ENCODE measurements at regions not wholly inside any gene's neighbourhood (a gene's known extent, or its start where the extent isn't known, plus 50 kb on each side); places are given as distances from the start of the nearest gene placed in this dataset.

GRCh38 chr6:68211242-68211795 lies 423.8 kb upstream of the ADGRB3 start (continued):
- TF ChIP-seq AFF4 (CRISPR knock-in tag; IDR thresholded peaks at IDR 0.05): no peak
- TF ChIP-seq NBN (IDR thresholded peaks at IDR 0.05; ENCODE audit: low read depth): no peak
- TF ChIP-seq HDAC3 (IDR thresholded peaks at IDR 0.05; ENCODE audit: borderline replicate concordance, partially characterized antibody): no peak
- no peak for TF ChIP-seq ZBTB26 (CRISPR knock-in tag; IDR thresholded peaks at IDR 0.05)
- no peak for TF ChIP-seq RHOXF2B (CRISPR knock-in tag; conservative IDR thresholded peaks at IDR 0.05)
- no peak for TF ChIP-seq CEBPZ (IDR thresholded peaks at IDR 0.05; ENCODE audit: borderline replicate concordance, low read depth, low read length)
- TF ChIP-seq NR0B1 (IDR thresholded peaks at IDR 0.05; ENCODE audit: partially characterized antibody): no peak
- TF ChIP-seq AFF1 (IDR thresholded peaks at IDR 0.05; ENCODE audit: low read depth in 1 of 2, partially characterized antibody in 2 of 2): no peak
- TF ChIP-seq TAF9B (IDR thresholded peaks at IDR 0.05; ENCODE audit: partially characterized antibody): no peak

All from K562 (cell line).